CD14-positive monocyte (primary cell): ENCODE measurements at regions not wholly inside any gene's neighbourhood (a gene's known extent, or its start where the extent isn't known, plus 50 kb on each side); places are given as distances from the start of the nearest gene placed in this dataset.

Experiments
- DNase-seq, 3 donors: peaks; one replicate each; pipeline ENCODE4 v3.0.0-alpha.2; 2011 to 2022
- H2AFZ ChIP-seq: 2 replicates; pipeline ENCODE4 v1.6.0; 2012; ENCODE audit warnings: mild to moderate bottlenecking, low read depth, low read length, inconsistent platforms; ENCODE audit not compliant: insufficient read depth, poor library complexity, severe bottlenecking
- H3K27ac ChIP-seq, 2 donors: 1 replicate in 1 of 2; 2 replicates in 1 of 2; pipeline ENCODE4 v1.5.1; 2012 to 2013; ENCODE audit warnings: low read length in 2 of 2, control low read depth in 1 of 2, inconsistent platforms in 1 of 2, low read depth in 1 of 2, mild to moderate bottlenecking in 1 of 2
- H3K27me3 ChIP-seq, 2 donors: one replicate each; pipeline versions ENCODE4 v1.6.0 to v1.6.1; 2011 to 2013; ENCODE audit warnings: low read length in 2 of 2; ENCODE audit not compliant: control insufficient read depth in 2 of 2, insufficient read depth in 2 of 2
- H3K36me3 ChIP-seq, 2 donors: replicated peaks in 1 of 2; 1 replicate in 1 of 2; 2 replicates in 1 of 2; pipeline versions ENCODE4 v1.5.1 to v1.6.1; 2012 to 2013; ENCODE audit warnings: low read length in 2 of 2, control low read depth in 1 of 2, inconsistent platforms in 1 of 2, mild to moderate bottlenecking in 1 of 2; ENCODE audit not compliant: insufficient read depth in 2 of 2, control insufficient read depth in 1 of 2
- H3K4me1 ChIP-seq, 2 donors: 1 replicate in 1 of 2; 2 replicates in 1 of 2; pipeline versions ENCODE4 v1.5.1 to v1.6.1; 2012 to 2013; ENCODE audit warnings: low read length in 2 of 2, control low read depth in 1 of 2, inconsistent platforms in 1 of 2, mild to moderate bottlenecking in 1 of 2, moderate library complexity in 1 of 2; ENCODE audit not compliant: insufficient read depth in 2 of 2, control insufficient read depth in 1 of 2
- H3K4me2 ChIP-seq: replicated peaks from 2 replicates; pipeline ENCODE3; 2012; ENCODE audit warnings: low read length, moderate library complexity, mild to moderate bottlenecking; ENCODE audit not compliant: poor library complexity, severe bottlenecking; ENCODE audit errors: extremely low read depth
- H3K4me3 ChIP-seq, 3 experiments: fragments of 200-600 bp in 1 of 3; sonication (generic) in 1 of 3; replicated peaks in 1 of 3; 1 replicate in 2 of 3; 2 replicates in 1 of 3; pipeline ENCODE4 v1.5.1; 2011 to 2013; ENCODE audit warnings: low read length in 3 of 3, mild to moderate bottlenecking in 3 of 3, control low read depth in 2 of 3, low read depth in 2 of 3, inconsistent platforms in 1 of 3, moderate library complexity in 1 of 3
- H3K79me2 ChIP-seq: 2 replicates; pipeline ENCODE4 v1.6.0; 2012; ENCODE audit warnings: mild to moderate bottlenecking, control low read depth, inconsistent platforms, low read length, moderate library complexity; ENCODE audit not compliant: insufficient read depth
- H3K9ac ChIP-seq: 2 replicates; pipeline ENCODE4 v1.6.0; 2017; ENCODE audit warnings: low read length, mild to moderate bottlenecking; ENCODE audit not compliant: insufficient read depth, poor library complexity, severe bottlenecking
- H3K9me3 ChIP-seq, 2 donors: replicated peaks in 1 of 2; 1 replicate in 1 of 2; 2 replicates in 1 of 2; pipeline versions ENCODE4 v1.5.1 to v1.6.1; 2012 to 2013; ENCODE audit warnings: low read length in 2 of 2, control low read depth in 1 of 2; ENCODE audit not compliant: control insufficient read depth in 1 of 2, insufficient read depth in 1 of 2
- H4K20me1 ChIP-seq: 2 replicates; pipeline ENCODE4 v1.6.0; 2012; ENCODE audit warnings: mild to moderate bottlenecking, low read length, control low read depth, moderate library complexity; ENCODE audit not compliant: insufficient read depth
- H3K27ac Mint-ChIP-seq, 7 donors: one replicate each; pipeline ENCODE4 v1.8.0; 2020; ENCODE audit warnings: mild to moderate bottlenecking in 7 of 7, mixed read lengths in 7 of 7, moderate library complexity in 6 of 7, inconsistent platforms in 2 of 7
- H3K27me3 Mint-ChIP-seq, 3 donors: one replicate each; pipeline ENCODE4 v1.8.0; 2021 to 2022; ENCODE audit warnings: low read depth in 3 of 3, mild to moderate bottlenecking in 3 of 3, mixed read lengths in 3 of 3, moderate library complexity in 3 of 3, inconsistent platforms in 1 of 3
- H3K36me3 Mint-ChIP-seq, 2 donors: one replicate each; pipeline ENCODE4 v1.8.0; 2020; ENCODE audit warnings: mixed read lengths in 2 of 2, inconsistent platforms in 1 of 2, mild to moderate bottlenecking in 1 of 2
- H3K4me1 Mint-ChIP-seq: one replicate; pipeline ENCODE4 v1.8.0; 2020; ENCODE audit warnings: mild to moderate bottlenecking, mixed read lengths
- H3K4me3 Mint-ChIP-seq, 2 donors: one replicate each; pipeline ENCODE4 v1.8.0; 2020; ENCODE audit warnings: mild to moderate bottlenecking in 2 of 2, mixed read lengths in 2 of 2, moderate library complexity in 1 of 2
- H3K9me3 Mint-ChIP-seq, 7 donors: one replicate each; pipeline ENCODE4 v1.8.0; 2020 to 2022; ENCODE audit warnings: mixed read lengths in 7 of 7, mild to moderate bottlenecking in 6 of 7, moderate library complexity in 6 of 7, inconsistent platforms in 2 of 7
- CTCF ChIP-seq: fragments of 200-600 bp; IDR thresholded peaks from one replicate; pipeline ENCODE4 v1.8.0; 2022; ENCODE audit warnings: antibody characterized with exemption, mild to moderate bottlenecking
- WGBS: methylation state at CpG from one replicate; pipeline ENCODE4 v1.1.5; 2013; ENCODE audit warnings: missing lambda C conversion rate; ENCODE audit not compliant: insufficient coverage; 5-methylcytosine and 5-hydroxymethylcytosine counted together
- intact Hi-C, 2 donors: fragments of 100-400 bp; cut with micrococcal nuclease; formaldehyde crosslinking; loops; one replicate each; pipeline versions ENCODE4 v1.15.0 to v1.15.1; 2023

- peaks cover 5 to 6% of the 10 kb centered on the region in 2 donors for H3K4me1 ChIP-seq
- no peak overlapping the region for H3K27ac Mint-ChIP-seq
- no peaks in the 10 kb centered on the region for H4K20me1 ChIP-seq
- H3K9me3 Mint-ChIP-seq: peaks cover 0 to 2% (median 0%) of the 10 kb centered on the region in 7 donors
- H3K9ac ChIP-seq: no peak overlapping the region
- intact Hi-C loops: no loop called here
- no peaks in the 10 kb centered on the region for H3K9me3 ChIP-seq
- no peak overlapping the region for H3K4me2 ChIP-seq
- H3K4me1 Mint-ChIP-seq: peaks cover 2% of the 10 kb centered on the region
- H3K27me3 ChIP-seq: no peaks in the 10 kb centered on the region
- no peaks in the 10 kb centered on the region for H3K79me2 ChIP-seq
- no peak overlapping the region for H3K4me3 ChIP-seq
- peaks cover 0 to 4% (median 0%) of the 10 kb centered on the region in 3 donors for H3K27me3 Mint-ChIP-seq
- no peaks in the 10 kb centered on the region for H3K36me3 ChIP-seq
- H3K36me3 Mint-ChIP-seq: no peaks in the 10 kb centered on the region
- no peak overlapping the region for H3K27ac ChIP-seq
- H3K4me3 Mint-ChIP-seq: no peak overlapping the region
- no peak overlapping the region for H2AFZ ChIP-seq
- TF ChIP-seq CTCF: no peak
- DNase-seq: no peak
Observed at GRCh38 chr9:109939698-109940342, 159.8 kb downstream of the PALM2AKAP2 start.

DNA sequence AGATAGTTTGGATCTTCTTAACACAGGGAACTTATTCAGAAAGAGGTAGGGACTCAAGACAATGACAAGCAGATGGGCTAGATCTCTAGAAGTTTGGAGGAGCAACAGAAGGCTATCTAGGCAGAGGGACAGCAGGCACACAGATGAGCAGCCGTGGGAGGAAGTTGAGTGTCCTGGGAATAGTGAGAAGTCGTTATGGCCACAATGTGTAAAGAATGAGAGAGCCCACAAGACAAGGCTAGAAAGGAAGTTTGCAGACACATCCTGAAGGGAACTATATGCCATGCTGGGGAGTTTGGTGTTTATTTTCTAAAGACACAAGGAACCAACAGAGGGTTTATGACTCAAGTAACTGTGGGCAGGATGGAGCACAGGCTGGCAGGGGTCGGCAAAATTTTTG is 160.6 kb downstream of the PALM2AKAP2 start:
- WGBS: 0% methylated on average over 2 of the region's 3 CpGs
- no peak overlapping the region for H3K27ac Mint-ChIP-seq
- no peaks in the 10 kb centered on the region for H3K9me3 ChIP-seq
- no peak overlapping the region for H3K4me3 ChIP-seq
- H3K27ac ChIP-seq: no peak overlapping the region
- peaks cover 0 to 4% (median 0%) of the 10 kb centered on the region in 3 donors for H3K27me3 Mint-ChIP-seq
- intact Hi-C loops: no loop called here
- no peaks in the 10 kb centered on the region for H3K4me1 Mint-ChIP-seq
- H3K9ac ChIP-seq: no peak overlapping the region
- H3K36me3 Mint-ChIP-seq: no peaks in the 10 kb centered on the region
- H4K20me1 ChIP-seq: no peaks in the 10 kb centered on the region
- peaks cover 0 to 2% (median 0%) of the 10 kb centered on the region in 7 donors for H3K9me3 Mint-ChIP-seq
- peaks cover 2 to 3% of the 10 kb centered on the region in 2 donors for H3K27me3 ChIP-seq
- DNase-seq: no peak
- no peak overlapping the region for H3K4me3 Mint-ChIP-seq
- no peaks in the 10 kb centered on the region for H3K36me3 ChIP-seq
- H2AFZ ChIP-seq: no peak overlapping the region
- TF ChIP-seq CTCF: no peak
- H3K4me2 ChIP-seq: no peak overlapping the region
- H3K79me2 ChIP-seq: no peaks in the 10 kb centered on the region
- H3K4me1 ChIP-seq: peaks cover 5 to 6% of the 10 kb centered on the region in 2 donors
